K562 (cell line): ENCODE measurements at regions not wholly inside any gene's neighbourhood (a gene's known extent, or its start where the extent isn't known, plus 50 kb on each side); places are given as distances from the start of the nearest gene placed in this dataset.

ENCODE experiments used
- ATAC-seq: fragments of 200-7000 bp; cut with Tn5 transposase; 3 replicates; pipeline ENCODE4 v1.9.1; 2020; ENCODE audit warnings: moderate library complexity
- BruUV-seq: library from RNA; stranded (reverse); fragments of 400-500 nt; replicated peaks from 2 replicates; lab custom pipeline; 2021; lab: Mats Ljungman, UMichigan
- CTCF ChIA-PET: fragments of 300-600 bp; formaldehyde crosslinking; extraction: SDS; loops from one replicate; lab custom pipeline; 2021; ENCODE audit warnings: low intra/inter-chr PET ratio; lab: Yijun Ruan, JAX
- POLR2A ChIA-PET: fragments of 300-600, 350-650 bp; sonication (Branson Sonifier 250); formaldehyde crosslinking; extraction: SDS; loops from one replicate; lab custom pipeline; 2021; ENCODE audit warnings: antibody characterized with exemption, inconsistent platforms; lab: Yijun Ruan, JAX
- DNase-seq, 4 experiments: peaks; one replicate each; pipeline versions ENCODE4 v3.0.0 to v3.0.0-alpha.2; 2011 to 2018; ENCODE audit warnings: low spot score in 3 of 4, mixed read lengths in 3 of 4; ENCODE audit errors: extremely low read depth in 1 of 4
- FAIRE-seq: peaks from 2 replicates; lab custom pipeline; 2011; peaks lifted over from hg19 to GRCh38; lab: Jason Lieb, UNC
- H2AFZ ChIP-seq: 2 replicates; pipeline ENCODE4 v1.6.0; 2011; ENCODE audit warnings: low read depth, low read length, control low read depth, inconsistent platforms
- H3K27ac ChIP-seq: fragments of 200-600 bp; 3 replicates; pipeline ENCODE4 v1.8.0; 2011; ENCODE audit warnings: low read depth, mild to moderate bottlenecking, control low read depth, inconsistent platforms, low read length, moderate library complexity, mixed read lengths; ENCODE audit errors: extremely low read depth
- H3K27me3 ChIP-seq, 2 experiments: fragments of 300-600 bp in 1 of 2; 2 replicates in 1 of 2; 3 replicates in 1 of 2; pipeline versions ENCODE4 v1.6.0 to v1.8.0; 2011; ENCODE audit warnings: inconsistent platforms in 2 of 2, low read length in 2 of 2, mild to moderate bottlenecking in 1 of 2, mixed read lengths in 1 of 2, moderate library complexity in 1 of 2; ENCODE audit not compliant: control insufficient read depth in 2 of 2, insufficient read depth in 2 of 2
- H3K36me3 ChIP-seq: fragments of 300-600 bp; 3 replicates; pipeline ENCODE4 v1.8.0; 2011; ENCODE audit warnings: mild to moderate bottlenecking, low read length, inconsistent platforms; ENCODE audit not compliant: control insufficient read depth, insufficient read depth
- H3K4me1 ChIP-seq, 2 experiments: fragments of 200-600 bp in 1 of 2; replicated peaks in 1 of 2; 2 replicates in 1 of 2; 3 replicates in 1 of 2; pipeline versions ENCODE4 v1.5.1 to v1.8.0; 2011; ENCODE audit warnings: inconsistent platforms in 2 of 2, low read length in 2 of 2, mild to moderate bottlenecking in 1 of 2, mixed read lengths in 1 of 2, moderate library complexity in 1 of 2; ENCODE audit not compliant: control insufficient read depth in 2 of 2, insufficient read depth in 2 of 2
- H3K4me2 ChIP-seq: 2 replicates; pipeline ENCODE4 v1.6.1; 2011; ENCODE audit warnings: low read length, control low read depth, inconsistent platforms, mixed read lengths; ENCODE audit not compliant: insufficient read depth
- H3K4me3 ChIP-seq: fragments of 200-600 bp; sonication (generic), shearing (Covaris generic); 2 replicates; pipeline ENCODE4 v1.5.1; 2016; ENCODE audit warnings: control low read depth, inconsistent platforms
- H3K79me2 ChIP-seq: fragments of 200-600 bp; 3 replicates; pipeline ENCODE4 v1.8.0; 2011; ENCODE audit warnings: low read length, inconsistent platforms; ENCODE audit not compliant: control insufficient read depth, insufficient read depth
- H3K9ac ChIP-seq, 2 experiments: 2 replicates each; pipeline versions ENCODE4 v1.6.0 to v1.6.1; 2011; ENCODE audit warnings: low read depth in 2 of 2, low read length in 2 of 2, control low read depth in 1 of 2, inconsistent platforms in 1 of 2, mild to moderate bottlenecking in 1 of 2, mixed read lengths in 1 of 2; ENCODE audit not compliant: insufficient read depth in 1 of 2
- H3K9me1 ChIP-seq: one replicate; pipeline ENCODE4 v1.6.0; 2011; ENCODE audit warnings: inconsistent platforms, mild to moderate bottlenecking, low read length, moderate library complexity; ENCODE audit not compliant: control insufficient read depth, insufficient read depth
- H3K9me3 ChIP-seq: replicated peaks from 2 replicates; pipeline ENCODE4 v1.5.1; 2011; ENCODE audit warnings: low read depth, low read length, inconsistent platforms; ENCODE audit not compliant: control insufficient read depth, insufficient read depth
- H4K20me1 ChIP-seq: replicated peaks from 2 replicates; pipeline ENCODE4 v1.6.1; 2011; ENCODE audit warnings: low read length, inconsistent platforms, mixed read lengths; ENCODE audit not compliant: control insufficient read depth, insufficient read depth
- ESRRB ChIP-seq: fragments of 250-450 bp; sonication (Bioruptor Pico); IDR thresholded peaks from 2 replicates; pipeline ENCODE4 v1.5.0; 2020; ENCODE audit warnings: mild to moderate bottlenecking, moderate library complexity, borderline replicate concordance
- KDM4B ChIP-seq, 2 experiments: fragments of 450-650 bp in 1 of 2; sonication (generic) in 1 of 2; IDR thresholded peaks; 2 replicates each; pipeline ENCODE4 v1.6.1; 2016 to 2017; ENCODE audit warnings: borderline replicate concordance in 2 of 2, antibody characterized with exemption in 1 of 2, low read depth in 1 of 2, mild to moderate bottlenecking in 1 of 2
- LEF1 ChIP-seq: fragments of 450-650 bp; IDR thresholded peaks from 2 replicates; pipeline ENCODE4 v1.6.1; 2016; ENCODE audit warnings: mild to moderate bottlenecking
- MAFK ChIP-seq: IDR thresholded peaks from 2 replicates; pipeline ENCODE4 v1.6.1; 2011; ENCODE audit warnings: low read length, improper control_type of control experiment
- MEIS2 ChIP-seq: fragments of 450-650 bp; IDR thresholded peaks from 2 replicates; pipeline ENCODE4 v1.6.1; 2014; ENCODE audit warnings: mild to moderate bottlenecking; ENCODE audit not compliant: partially characterized antibody
- RNF219 ChIP-seq: fragments of 250-450 bp; sonication (Bioruptor Pico); IDR thresholded peaks from 2 replicates; pipeline ENCODE4 v1.5.0; 2022; ENCODE audit warnings: mild to moderate bottlenecking
- SMAD2 ChIP-seq: fragments of 150-350 bp; IDR thresholded peaks from 2 replicates; pipeline ENCODE4 v1.6.1; 2014; ENCODE audit warnings: low read depth, mild to moderate bottlenecking, low read length
- XRCC5 ChIP-seq: fragments of 200-400 bp; formaldehyde crosslinking; IDR thresholded peaks from 2 replicates; pipeline ENCODE4 v1.6.1; 2017; ENCODE audit warnings: low read depth, mild to moderate bottlenecking, low read length
- ZNF395 ChIP-seq: fragments of 200-800 bp; sonication (Bioruptor generic); IDR thresholded peaks from 2 replicates; pipeline ENCODE4 v1.6.1; 2017; ENCODE audit warnings: missing genetic modification characterization, missing compliant biosample characterization
- ZNF436 ChIP-seq: fragments of 250-450, 450-650 bp; sonication (Bioruptor Pico); formaldehyde crosslinking; IDR thresholded peaks from 2 replicates; pipeline ENCODE4 v1.7.0; 2020; ENCODE audit warnings: mild to moderate bottlenecking
- ZNF57 ChIP-seq: fragments of 450-650 bp; formaldehyde crosslinking; IDR thresholded peaks from 2 replicates; pipeline ENCODE4 v1.4.0; 2020; ENCODE audit warnings: mild to moderate bottlenecking, moderate library complexity
- WGBS: fragments of 100-300 bp; shearing (Covaris generic); methylation state at CpG from one replicate; pipeline ENCODE4 v1.1.6; 2016; ENCODE audit warnings: low coverage, mixed read lengths; ENCODE audit not compliant: insufficient coverage; ENCODE audit errors: missing lambda C conversion rate; 5-methylcytosine and 5-hydroxymethylcytosine counted together
- in situ Hi-C: fragments of 300-500 bp; cut with MboI; formaldehyde crosslinking; loops from 4 replicates; pipeline ENCODE4 v1.15.0; 2018; ENCODE audit warnings: inconsistent platforms, mixed read lengths
- intact Hi-C: fragments of 100-400 bp; cut with micrococcal nuclease; formaldehyde crosslinking; loops from 2 replicates; pipeline ENCODE4 v1.14.2; 2022

GRCh38 chr5:8399471-8399870 is 530.5 kb downstream of the MTRR start:
- H4K20me1 ChIP-seq, result no peaks in the 10 kb centered on the region
- H3K9ac ChIP-seq, result no peak overlapping the region
- no peaks in the 10 kb centered on the region for H3K4me1 ChIP-seq
- ChIA-PET POLR2A (no interaction called here), CTCF (no interaction called here)
- DNase-seq, result no peak
- no TSS peak for BruUV-seq
- no peak for ATAC-seq
- H3K9me3 ChIP-seq, result no peaks in the 10 kb centered on the region
- no peak overlapping the region for H3K4me2 ChIP-seq
- H2AFZ ChIP-seq, result no peak overlapping the region
- no peaks in the 10 kb centered on the region for H3K36me3 ChIP-seq
- in situ Hi-C loops, result no loop called here
- no peak overlapping the region for H3K27ac ChIP-seq
- no peaks in the 10 kb centered on the region for H3K27me3 ChIP-seq
- H3K4me3 ChIP-seq, result no peak overlapping the region
- no peaks in the 10 kb centered on the region for H3K79me2 ChIP-seq
- FAIRE-seq, result no peak
- no peaks in the 10 kb centered on the region for H3K9me1 ChIP-seq
- intact Hi-C loops, result no loop called here
- WGBS, result 0% methylated on average over 4 of the region's 4 CpGs
- TF ChIP-seq ZNF395 (no peak), XRCC5 (no peak), LEF1 (no peak), RNF219 (CRISPR knock-in tag) (no peak), MAFK (no peak), ZNF57 (CRISPR knock-in tag) (no peak), KDM4B (IDR thresholded peaks at IDR 0.05; ENCODE audit: borderline replicate concordance in 2 of 2, low read depth in 1 of 2) (no peak), MEIS2 (no peak), ESRRB (CRISPR knock-in tag) (no peak), ZNF436 (no peak), SMAD2 (no peak)
